Stimulated activated naive CD8-positive, alpha-beta T cell treated with anti-CD3 and anti-CD28 coated beads, Interleukin-15, Interleukin-2, amounts not matched to agents 100 ng/mL and 50 ng/mL, for 24 hours (primary cell): ENCODE measurements at regions not wholly inside any gene's neighbourhood (a gene's known extent, or its start where the extent isn't known, plus 50 kb on each side); places are given as distances from the start of the nearest gene placed in this dataset.

Source experiments
- H3K27ac Mint-ChIP-seq: one replicate; pipeline ENCODE4 v1.8.0; 2021; ENCODE audit warnings: mild to moderate bottlenecking, mixed read lengths
- H3K27me3 Mint-ChIP-seq: one replicate; pipeline ENCODE4 v1.8.0; 2021; ENCODE audit warnings: mixed read lengths
- H3K36me3 Mint-ChIP-seq: one replicate; pipeline ENCODE4 v1.8.0; 2021; ENCODE audit warnings: low read depth, mixed read lengths
- H3K4me1 Mint-ChIP-seq: one replicate; pipeline ENCODE4 v1.8.0; 2021; ENCODE audit warnings: low read depth, mixed read lengths
- H3K4me3 Mint-ChIP-seq: one replicate; pipeline ENCODE4 v1.8.0; 2021; ENCODE audit warnings: mild to moderate bottlenecking, mixed read lengths
- H3K9me3 Mint-ChIP-seq: one replicate; pipeline ENCODE4 v1.8.0; 2021; ENCODE audit warnings: mixed read lengths

DNA sequence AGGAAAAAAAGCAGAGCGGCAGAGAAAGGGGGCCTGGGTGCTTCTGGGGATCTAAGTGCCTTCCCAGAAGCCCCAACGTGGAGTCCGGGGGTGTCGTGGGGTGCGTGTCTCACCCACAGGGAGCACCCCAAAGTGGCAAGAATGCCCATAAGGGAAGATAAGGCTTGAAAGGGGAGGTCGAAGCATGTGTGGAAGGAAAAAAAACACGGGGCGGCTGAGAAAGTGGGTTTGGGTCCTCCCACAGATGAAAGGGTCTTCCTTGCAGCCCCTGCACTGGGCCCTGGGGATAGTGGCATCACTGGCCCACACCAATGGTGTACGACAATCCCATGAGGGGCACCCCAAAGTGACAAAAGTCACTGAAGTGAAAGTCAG lies 275.5 kb downstream of the ALG10 start:
- Mint-ChIP-seq H3K9me3 (peaks cover 39% of the 10 kb centered on the region), H3K27ac (no peak overlapping the region), H3K27me3 (no peaks in the 10 kb centered on the region), H3K4me1 (no peaks in the 10 kb centered on the region), H3K36me3 (peaks cover 3% of the 10 kb centered on the region), H3K4me3 (no peak overlapping the region)

DNA sequence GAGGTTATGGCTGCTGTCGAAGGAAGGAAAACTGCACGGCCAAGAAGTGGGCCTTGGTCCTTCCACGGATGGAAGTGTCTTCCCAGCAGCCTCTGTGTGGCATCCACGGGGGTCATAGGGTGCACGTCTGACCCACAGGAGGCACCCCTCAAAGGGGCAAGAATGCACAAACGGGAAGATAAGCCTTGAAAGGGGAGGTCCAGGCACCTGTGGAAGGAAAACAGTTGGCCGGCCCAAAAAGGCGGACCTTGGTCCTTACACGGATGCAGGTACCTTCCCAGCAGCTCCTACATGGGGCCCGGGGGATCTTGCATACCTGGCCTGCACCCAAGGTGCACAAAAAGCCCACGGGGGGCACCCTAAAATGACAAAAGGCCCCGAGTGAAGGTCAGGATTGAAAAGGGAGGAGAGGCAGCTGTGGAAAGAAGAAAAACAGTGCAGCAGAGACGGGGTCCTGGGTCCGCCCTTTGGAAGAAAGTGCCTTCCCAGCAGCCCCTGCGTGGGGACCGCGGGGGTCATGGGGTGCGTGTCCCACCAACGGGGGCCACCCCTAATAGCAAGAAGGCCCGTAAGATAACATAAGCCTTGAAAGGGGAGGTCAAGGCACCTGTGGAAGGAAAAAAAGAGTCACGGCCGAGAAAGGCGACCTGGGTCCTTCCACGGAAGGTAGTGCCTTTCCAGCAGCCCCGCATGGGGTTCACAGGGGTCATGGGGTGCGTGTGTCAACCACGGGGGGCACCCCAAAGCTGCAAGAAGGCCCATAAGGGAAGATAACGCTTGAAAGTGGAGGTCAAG lies 276.1 kb downstream of the ALG10 start:
- no peaks in the 10 kb centered on the region for H3K27me3 Mint-ChIP-seq
- no peak overlapping the region for H3K27ac Mint-ChIP-seq
- no peaks in the 10 kb centered on the region for H3K4me1 Mint-ChIP-seq
- H3K9me3 Mint-ChIP-seq = peaks cover 41% of the 10 kb centered on the region
- H3K36me3 Mint-ChIP-seq = peaks cover 3% of the 10 kb centered on the region
- no peak overlapping the region for H3K4me3 Mint-ChIP-seq

DNA sequence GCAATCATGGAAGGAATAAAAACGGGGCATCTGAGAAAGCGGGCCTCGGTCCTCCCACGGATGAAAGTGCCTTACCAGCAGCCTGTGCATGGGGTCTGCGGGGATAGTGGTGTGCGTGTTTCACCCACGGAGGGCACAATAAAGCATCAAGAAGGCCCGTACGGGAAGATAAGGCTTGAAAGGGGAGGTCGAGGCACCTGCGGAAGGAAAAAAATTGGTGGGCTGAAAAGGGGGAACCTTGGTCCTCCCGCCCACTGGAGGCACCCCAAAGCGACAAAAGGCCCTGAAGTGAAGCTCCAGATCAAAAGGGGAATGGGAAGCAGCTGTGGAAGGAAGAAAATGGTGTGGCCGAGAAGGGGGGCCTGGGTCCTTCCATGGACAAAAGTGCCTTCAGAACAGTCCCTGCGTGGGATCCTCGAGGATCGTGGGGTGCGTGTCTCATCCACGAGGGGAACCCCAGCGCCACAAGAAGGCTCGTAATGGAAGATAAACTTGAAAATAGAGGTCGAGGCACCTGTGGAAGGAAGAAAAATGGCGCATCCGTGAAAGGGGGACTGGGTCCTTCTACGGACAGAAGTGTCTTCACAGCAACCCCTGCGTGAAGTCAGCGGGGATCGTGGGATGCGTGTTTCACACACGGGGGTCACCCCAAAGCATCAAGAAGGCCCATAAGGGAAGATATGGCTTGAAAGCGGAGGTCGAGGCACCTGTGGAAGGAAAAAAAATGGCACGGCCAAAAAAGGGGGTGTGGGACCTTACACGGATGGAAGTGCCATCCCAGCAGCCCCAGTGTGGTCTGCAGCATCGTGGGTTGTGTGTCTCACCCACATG lies 276.9 kb downstream of the ALG10 start:
- Mint-ChIP-seq H3K9me3 (peaks cover 45% of the 10 kb centered on the region), H3K36me3 (peaks cover 3% of the 10 kb centered on the region), H3K27ac (no peak overlapping the region), H3K27me3 (no peaks in the 10 kb centered on the region), H3K4me1 (no peaks in the 10 kb centered on the region), H3K4me3 (no peak overlapping the region)

DNA sequence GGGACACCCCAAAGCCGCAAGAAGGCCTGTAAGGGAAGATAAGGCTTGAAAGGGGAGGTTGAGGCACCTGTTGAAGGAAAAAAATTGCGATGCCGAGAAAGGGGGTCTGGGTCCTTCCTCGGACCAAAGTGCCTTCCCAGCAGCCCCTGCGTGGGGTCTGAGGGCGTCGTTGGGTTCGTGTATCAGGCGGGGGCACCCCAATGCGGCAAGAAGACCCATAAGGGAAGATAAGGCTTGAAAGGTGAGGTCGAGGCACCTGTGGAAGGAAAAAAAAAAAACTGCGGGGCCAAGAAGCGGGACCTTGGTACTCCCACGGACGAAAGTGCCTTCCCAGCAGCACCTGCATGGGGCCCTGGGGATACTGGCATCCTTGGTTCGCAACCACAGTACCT lies 277.5 kb downstream of the ALG10 start:
- no peak overlapping the region for H3K4me3 Mint-ChIP-seq
- H3K36me3 Mint-ChIP-seq = peaks cover 3% of the 10 kb centered on the region
- H3K4me1 Mint-ChIP-seq = no peaks in the 10 kb centered on the region
- peaks cover 47% of the 10 kb centered on the region for H3K9me3 Mint-ChIP-seq
- H3K27ac Mint-ChIP-seq = no peak overlapping the region
- no peaks in the 10 kb centered on the region for H3K27me3 Mint-ChIP-seq

DNA sequence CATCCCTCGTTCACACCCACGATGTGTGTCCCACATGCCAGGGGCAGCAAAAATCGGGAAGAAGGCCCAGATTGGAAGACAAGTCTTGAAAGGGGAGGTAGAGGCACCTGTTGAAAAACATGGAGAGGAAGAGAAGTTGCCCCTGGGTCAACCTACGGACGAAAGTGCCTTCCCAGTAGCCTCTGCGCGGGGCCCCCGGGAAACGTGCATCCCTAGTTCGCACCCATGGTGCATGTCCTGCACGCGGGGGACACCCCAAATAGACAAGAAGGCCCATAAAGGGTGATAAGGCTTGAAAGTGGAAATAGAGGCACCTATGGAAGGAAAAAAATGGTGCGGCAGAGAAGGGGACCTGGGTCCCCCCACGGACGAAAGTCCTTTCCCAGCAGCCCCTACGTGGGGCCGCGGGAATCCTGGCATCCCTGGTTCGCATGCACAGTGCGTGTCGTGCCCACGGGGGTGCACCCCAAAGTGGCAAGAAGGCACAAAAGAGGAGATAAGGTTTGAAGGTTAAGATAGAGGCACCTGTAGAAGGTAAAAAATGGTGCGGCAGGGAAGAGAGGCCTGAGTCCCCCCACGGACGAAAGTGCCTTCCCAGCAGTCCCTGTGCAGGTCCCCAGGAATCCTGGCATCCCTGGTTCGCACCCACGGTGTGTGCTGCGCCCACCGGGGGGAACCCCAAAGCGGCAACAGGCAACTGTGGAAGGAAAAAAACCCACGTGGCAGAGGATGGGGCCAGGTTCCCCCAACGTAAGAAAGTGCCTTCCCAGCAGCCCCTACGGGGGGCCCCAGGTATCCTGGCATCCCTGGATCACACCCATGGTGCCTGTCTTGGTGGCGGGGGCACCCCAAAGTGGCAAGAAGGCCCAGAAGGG lies 278.3 kb downstream of the ALG10 start:
- peaks cover 55% of the 10 kb centered on the region for H3K9me3 Mint-ChIP-seq
- no peak overlapping the region for H3K4me3 Mint-ChIP-seq
- no peak overlapping the region for H3K27ac Mint-ChIP-seq
- no peaks in the 10 kb centered on the region for H3K4me1 Mint-ChIP-seq
- peaks cover 3% of the 10 kb centered on the region for H3K36me3 Mint-ChIP-seq
- H3K27me3 Mint-ChIP-seq = no peaks in the 10 kb centered on the region

DNA sequence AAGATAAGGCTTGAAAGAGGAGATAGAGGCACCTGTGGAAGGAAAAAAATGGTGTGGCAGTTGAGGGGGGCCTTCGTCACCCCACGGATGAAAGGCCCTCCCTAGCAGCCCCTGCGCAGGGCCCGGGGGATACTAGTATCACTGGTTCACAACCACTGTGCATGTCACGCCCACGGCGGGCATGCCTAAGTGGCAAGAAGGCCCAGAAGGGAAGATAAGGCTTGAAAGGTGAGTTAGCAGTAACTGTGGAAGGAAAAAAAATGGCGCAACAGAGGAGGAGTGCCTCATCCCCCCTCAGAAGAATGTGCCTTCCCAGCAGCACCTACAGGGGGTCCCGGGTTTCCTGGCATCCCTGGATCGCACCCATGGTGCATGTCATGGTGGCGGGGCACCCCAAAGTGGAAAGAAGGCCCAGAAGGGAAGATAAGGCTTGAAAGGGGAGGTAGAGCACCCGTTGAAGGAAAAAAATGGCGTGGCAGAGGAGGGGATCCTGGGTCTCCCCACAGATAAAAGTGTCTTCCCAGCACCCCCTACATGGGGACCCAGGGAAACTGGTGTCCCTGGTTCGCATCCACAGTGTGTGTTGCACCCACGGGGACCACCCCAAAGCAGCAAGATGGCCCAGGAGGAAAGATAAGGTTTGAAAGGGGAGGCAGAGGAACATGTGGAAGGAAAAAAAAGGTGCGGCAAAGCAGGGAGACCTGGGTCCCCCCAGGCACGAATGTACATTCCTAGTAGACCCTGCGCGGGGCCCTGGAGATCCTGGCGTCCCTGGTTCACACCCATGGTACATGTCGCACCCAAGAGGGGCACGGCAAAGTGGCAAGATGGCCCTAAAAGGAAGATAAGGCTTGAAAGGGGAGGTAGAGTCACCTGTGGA lies 279.2 kb downstream of the ALG10 start:
- Mint-ChIP-seq H3K4me3 (no peak overlapping the region), H3K36me3 (peaks cover 3% of the 10 kb centered on the region), H3K4me1 (no peaks in the 10 kb centered on the region), H3K9me3 (peaks cover 60% of the 10 kb centered on the region), H3K27me3 (no peaks in the 10 kb centered on the region), H3K27ac (no peak overlapping the region)

DNA sequence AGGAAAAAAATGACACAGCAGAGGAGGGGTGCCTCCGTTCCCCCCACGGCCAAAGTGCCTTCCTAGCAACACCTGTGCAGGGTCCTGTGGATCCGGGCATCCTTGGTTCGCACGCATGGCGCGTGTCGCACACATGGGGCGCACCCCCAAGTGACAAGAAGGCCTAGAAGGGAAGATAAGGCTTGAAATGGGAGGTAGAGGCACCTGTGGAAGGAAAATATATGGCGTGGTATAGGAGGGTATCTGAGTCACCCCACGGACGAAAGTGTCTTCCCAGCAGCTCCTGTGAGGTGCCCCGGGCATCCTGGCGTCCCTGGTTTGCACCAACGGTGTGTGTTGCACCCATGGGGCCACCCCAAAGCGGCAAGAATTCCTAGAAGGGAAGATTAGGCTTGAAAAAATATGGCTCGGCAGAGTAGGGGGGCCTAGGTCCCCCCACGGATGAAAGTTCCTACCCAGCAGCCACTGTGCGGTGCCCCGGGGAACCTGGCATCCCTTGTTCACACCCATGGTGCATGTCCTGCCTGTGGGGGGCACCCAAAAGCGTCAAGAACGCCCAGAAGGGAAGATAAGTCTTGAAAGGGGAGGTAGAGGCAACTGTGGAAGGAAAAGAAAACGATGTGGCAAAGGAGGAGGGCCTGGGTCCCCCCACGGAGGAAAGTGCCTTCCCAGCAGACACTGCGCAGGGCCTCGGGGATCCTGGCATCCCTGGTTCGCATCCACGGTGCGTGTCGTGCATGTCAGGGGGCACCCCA lies 280.0 kb downstream of the ALG10 start:
- Mint-ChIP-seq H3K4me1 (no peaks in the 10 kb centered on the region), H3K36me3 (peaks cover 3% of the 10 kb centered on the region), H3K27me3 (no peaks in the 10 kb centered on the region), H3K9me3 (peaks cover 65% of the 10 kb centered on the region), H3K4me3 (no peak overlapping the region), H3K27ac (no peak overlapping the region)

DNA sequence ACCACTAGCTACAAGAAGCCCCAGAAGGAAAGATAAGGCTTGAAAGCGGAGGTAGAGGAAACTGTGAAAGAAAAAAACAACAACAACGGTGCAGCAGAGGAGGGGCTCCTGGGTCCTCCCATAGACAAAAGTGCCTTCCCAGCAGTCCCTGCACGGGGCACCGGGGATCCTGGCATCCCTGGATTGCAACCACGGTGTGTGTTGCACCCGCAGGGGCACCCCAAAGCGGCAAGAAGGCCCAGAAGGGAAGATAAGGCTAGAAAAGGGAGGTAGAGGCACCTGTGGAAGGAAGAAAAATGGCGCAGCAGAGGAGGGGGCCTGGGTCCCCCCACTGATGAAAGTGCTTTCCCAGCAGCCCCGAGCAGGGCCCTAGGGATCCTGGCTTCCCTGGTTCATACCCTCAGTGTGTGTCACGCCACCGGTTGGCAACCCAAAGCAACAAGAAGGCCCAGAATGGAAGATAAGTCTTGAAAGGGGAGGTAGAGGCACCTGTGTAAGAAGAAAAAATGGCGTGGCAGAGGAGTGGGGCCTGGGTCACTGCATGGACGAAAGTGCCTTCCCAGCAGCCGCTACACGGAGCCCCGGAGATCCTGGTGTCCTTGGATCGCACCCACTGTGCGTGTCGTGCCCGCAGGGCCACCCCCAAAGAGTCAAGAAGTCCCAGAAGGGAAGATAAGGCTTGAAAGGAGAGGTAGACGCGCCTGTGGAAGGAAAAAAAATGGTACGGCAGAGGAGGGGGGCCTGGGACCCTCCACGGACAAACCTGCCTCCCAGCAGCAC lies 281.0 kb downstream of the ALG10 start:
- H3K27ac Mint-ChIP-seq = no peak overlapping the region
- no peaks in the 10 kb centered on the region for H3K27me3 Mint-ChIP-seq
- H3K4me1 Mint-ChIP-seq = no peaks in the 10 kb centered on the region
- H3K36me3 Mint-ChIP-seq = peaks cover 3% of the 10 kb centered on the region
- H3K9me3 Mint-ChIP-seq = peaks cover 67% of the 10 kb centered on the region
- H3K4me3 Mint-ChIP-seq = no peak overlapping the region

DNA sequence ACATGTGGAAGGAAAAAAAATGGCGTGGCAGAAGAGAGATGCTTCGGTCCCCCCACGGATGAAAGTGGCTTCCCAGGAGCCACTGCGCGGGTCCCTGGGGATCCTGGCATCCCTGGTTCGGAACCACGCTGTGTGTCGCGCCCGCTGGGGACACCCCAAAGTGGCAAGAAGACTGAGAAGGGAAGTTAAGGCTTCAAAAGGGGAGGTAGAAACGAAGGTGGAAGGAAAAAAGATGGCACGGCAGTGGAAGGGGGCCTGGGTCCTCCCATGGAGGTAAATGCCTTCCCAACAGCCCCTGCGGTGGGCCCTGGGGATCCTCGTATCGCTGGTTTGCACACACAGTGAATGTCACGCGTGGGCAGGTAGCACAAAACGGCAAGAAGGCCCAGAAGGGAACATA lies 281.7 kb downstream of the ALG10 start:
- no peak overlapping the region for H3K4me3 Mint-ChIP-seq
- H3K27ac Mint-ChIP-seq = no peak overlapping the region
- no peaks in the 10 kb centered on the region for H3K4me1 Mint-ChIP-seq
- no peaks in the 10 kb centered on the region for H3K27me3 Mint-ChIP-seq
- peaks cover 3% of the 10 kb centered on the region for H3K36me3 Mint-ChIP-seq
- peaks cover 61% of the 10 kb centered on the region for H3K9me3 Mint-ChIP-seq

DNA sequence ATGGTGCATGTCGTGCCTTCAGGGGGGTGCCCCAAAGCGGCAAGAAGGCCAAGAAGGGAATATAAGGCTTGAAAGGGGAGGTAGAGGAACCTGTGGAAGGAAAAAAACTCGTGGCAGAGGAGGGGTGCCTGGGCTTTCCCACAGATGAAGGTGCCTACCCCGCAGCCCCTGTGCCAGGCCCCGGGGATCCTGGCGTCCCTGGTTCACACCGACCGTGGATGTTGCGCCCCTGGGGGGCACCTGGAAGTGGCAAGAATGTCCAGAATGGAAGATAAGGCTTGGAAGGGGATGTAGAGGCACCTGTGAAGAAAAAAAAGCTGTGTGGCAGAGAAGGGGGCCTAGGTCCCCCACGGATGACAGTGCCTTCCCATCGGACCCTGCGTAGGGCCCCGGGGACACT lies 282.2 kb downstream of the ALG10 start:
- Mint-ChIP-seq H3K27me3 (no peaks in the 10 kb centered on the region), H3K4me3 (no peak overlapping the region), H3K27ac (no peak overlapping the region), H3K36me3 (peaks cover 3% of the 10 kb centered on the region), H3K9me3 (peaks cover 56% of the 10 kb centered on the region), H3K4me1 (no peaks in the 10 kb centered on the region)

DNA sequence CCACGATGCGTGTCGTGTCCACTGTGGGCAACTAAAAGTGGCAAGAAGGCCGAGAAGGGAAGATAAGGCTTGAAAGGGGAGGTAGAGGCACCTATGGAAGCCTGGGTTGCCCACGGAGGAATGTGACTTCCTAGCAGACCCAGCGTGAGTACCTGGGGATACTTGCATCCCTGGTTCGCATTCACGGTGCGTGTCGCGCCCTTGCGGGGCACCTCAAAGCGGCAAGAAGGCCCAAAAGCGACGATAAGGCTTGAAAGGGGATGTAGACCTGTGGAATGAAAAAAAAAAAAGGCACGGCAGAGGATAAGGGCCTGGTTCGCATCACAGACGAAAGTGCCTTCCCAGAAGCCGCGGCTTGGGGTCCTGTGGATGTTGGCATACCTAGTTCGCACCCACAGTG lies 282.9 kb downstream of the ALG10 start:
- no peak overlapping the region for H3K4me3 Mint-ChIP-seq
- peaks cover 3% of the 10 kb centered on the region for H3K36me3 Mint-ChIP-seq
- no peaks in the 10 kb centered on the region for H3K27me3 Mint-ChIP-seq

DNA sequence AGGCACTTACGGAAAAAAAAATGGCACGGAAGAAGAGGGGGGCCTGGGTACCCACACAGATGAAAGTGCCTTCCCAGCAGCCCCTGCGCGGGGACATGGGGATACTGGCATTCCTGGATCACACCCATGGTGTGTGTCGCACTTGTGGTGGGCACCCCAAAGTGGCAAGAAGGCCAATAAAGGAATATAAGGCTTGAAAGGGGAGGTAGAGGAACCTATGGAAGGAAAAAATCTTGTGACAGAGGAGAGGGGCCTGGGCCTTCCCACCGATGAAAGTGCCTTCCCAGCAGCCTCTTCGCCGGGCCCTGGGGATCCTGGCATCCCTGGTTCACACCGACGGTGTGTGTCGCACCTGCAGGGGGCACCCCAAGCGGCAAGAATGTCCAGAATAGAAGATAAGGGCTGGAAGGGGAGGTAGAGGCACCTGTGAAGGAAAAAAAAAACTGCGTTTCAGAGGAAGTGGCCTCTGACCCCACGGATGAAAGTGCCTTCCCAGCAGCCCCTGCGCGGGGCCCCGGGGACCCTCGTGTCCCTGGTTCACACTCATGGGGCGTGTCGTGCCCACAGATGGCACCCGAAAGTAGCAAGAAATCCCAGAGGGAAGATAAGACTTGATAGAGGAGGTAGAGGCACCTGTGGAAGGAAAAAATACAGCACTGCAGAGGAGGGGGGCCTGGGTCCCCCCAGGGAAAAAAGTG lies 284.0 kb downstream of the ALG10 start:
- Mint-ChIP-seq H3K27me3 (no peaks in the 10 kb centered on the region), H3K4me1 (no peaks in the 10 kb centered on the region), H3K9me3 (peaks cover 46% of the 10 kb centered on the region), H3K4me3 (no peak overlapping the region), H3K27ac (no peak overlapping the region), H3K36me3 (no peaks in the 10 kb centered on the region)

More for the DNA sequence above, 282.9 kb downstream of the ALG10 start:
- H3K27ac Mint-ChIP-seq = no peak overlapping the region
- H3K4me1 Mint-ChIP-seq = no peaks in the 10 kb centered on the region
- H3K9me3 Mint-ChIP-seq = peaks cover 49% of the 10 kb centered on the region
